Fibroblast of gingiva (primary cell): ENCODE measurements at regions not wholly inside any gene's neighbourhood (a gene's known extent, or its start where the extent isn't known, plus 50 kb on each side); places are given as distances from the start of the nearest gene placed in this dataset.

ENCODE experiments used
- DNase-seq: peaks from one replicate; pipeline ENCODE4 v3.0.0-alpha.2; 2011; ENCODE audit warnings: low read depth

DNA sequence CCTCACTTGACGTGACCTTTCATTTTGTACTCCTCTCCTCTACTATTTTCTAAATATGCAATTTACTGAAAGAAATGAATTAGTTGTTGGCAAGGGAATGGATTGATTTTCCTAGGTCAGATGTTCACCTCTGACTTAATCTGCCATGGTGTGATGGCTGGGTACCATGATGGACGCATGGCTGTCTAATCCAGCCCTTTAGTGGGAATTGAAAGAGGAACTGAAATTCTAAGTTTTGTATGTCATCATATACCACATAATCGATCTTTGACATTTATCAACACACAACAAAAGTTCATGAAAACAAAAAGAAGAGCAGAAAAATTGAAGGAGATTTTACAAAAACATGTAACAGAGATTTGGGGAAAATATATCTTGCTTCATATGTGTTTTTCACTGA, 331.3 kb upstream of the SNX7 start:
- no peak for DNase-seq

DNA sequence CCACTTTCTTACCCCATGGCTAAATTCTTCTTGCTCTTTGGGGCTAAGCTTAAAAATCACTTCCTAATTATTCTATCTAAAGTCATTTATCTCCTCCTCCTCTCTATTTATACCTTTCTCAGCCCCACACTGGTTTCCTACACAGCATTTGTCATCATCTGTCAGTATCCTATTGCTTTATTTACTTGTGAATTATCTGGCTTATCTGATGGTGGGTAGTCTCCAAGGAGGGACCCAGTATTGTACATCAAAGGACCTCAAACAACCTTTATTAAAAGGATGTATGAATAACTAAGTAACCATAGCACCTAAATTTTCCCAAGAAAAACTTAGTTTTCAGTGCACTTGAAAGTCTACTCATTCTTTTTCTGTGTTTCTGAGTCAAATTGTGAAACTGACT, 332.7 kb upstream of the SNX7 start:
- no peak for DNase-seq

DNA sequence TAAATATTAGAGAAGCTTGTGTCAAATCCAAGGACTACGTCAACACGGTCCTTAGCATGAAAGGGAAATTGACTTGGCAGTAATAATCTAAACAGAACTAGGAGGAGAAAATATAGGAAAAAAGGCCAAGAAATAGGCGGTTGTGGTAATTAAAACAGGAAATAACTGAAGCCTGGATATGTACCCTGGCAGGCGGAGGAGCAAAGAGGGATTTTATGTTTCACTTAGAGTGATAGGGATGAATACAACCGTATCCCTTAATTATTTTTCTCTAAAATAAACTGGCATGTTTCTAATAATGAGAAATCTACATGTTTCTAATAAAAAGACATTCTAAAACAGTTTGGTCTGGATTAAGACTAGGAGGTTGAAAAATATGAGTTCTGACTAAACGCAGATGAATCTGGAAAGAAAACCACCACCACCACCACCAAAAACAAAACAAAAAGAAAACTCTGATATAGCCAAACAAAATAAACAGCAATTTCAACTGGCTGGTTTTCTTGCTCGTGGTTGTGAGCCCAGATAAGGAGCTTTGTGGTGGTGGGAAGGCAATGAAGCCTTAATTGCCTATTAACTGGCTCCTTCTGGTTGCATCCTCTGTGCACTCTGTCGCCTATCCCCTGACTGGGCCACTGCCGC, 334.2 kb upstream of the SNX7 start:
- DNase-seq, result peak; percentile 71

DNA sequence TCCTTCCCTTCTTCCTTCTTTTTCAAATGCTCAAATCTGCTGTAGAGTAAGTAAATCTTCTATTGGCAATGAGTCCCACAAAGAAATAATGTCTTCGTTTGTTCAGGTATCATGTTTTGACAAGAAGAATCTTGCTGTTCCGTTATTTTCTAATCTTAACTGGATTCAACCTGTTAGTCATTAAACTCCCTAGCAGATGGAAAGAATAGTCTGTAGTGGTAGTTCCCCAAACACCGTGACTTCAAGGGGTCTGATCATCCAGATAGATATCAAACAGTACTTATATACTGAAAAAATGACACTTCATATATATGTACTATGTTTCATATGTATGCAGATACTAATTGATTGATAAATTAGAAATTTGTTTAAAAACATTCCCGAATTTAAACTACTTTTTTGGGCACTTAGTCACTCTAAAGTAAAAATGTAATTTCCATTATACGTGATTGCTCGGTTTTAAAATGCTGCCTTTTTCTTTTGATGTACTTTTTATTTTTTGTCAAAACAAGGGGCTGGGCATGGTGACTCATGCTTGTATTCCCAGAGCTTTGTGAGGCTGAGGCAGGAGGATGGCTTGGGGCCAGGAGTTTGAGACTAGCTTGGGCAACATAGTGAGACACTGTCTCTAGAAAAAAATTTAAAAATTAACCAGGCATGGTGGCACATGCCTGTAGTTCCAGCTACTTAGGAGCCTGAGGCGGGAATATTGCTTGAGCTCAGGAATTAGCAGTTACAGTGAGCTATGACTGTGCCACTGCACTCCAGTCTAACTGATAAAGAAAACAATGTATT, 335.7 kb upstream of the SNX7 start:
- DNase-seq, result peak; percentile 86

DNA sequence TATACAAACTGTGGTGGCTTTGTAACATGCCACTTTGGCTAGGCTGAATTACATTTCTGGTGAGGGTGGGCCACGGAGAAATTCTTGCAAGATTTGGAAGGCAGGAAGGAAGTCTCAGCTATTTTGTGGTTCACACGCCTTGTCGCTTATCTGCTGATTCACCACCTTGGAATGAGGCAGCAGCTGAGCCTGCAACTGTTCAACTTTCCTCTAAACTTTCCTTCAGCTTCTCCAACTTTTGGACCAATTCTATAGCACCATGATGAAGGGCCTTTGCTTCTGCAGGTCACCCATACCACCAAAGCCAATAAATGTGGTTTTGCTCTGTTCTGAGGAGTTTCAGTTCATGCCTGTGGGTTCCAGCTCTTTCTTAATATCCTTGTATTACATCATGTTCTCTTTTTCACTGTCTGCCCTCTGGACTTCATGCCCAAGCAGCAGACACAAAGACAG, 337.6 kb upstream of the SNX7 start:
- peak; percentile 79 for DNase-seq

DNA sequence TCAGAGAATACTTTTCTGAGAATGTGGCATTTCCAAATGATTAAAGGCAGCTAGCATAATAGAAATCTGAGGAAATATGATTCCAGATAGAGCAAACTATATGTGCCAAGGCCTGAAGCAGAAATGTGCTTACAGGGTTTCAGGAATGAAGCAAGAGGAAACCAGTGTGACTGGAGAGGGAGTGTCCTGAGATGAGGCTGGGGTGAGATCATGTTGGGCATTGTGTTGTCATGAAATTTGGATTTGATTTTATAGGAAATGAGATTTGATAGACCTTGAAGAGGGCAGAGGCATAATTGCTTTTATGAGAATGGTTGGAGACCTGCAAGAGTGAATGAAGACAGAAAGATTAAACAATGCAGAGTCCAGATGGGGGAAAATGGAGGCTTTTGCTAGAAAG, 338.1 kb upstream of the SNX7 start:
- DNase-seq, result peak; percentile 94

DNA sequence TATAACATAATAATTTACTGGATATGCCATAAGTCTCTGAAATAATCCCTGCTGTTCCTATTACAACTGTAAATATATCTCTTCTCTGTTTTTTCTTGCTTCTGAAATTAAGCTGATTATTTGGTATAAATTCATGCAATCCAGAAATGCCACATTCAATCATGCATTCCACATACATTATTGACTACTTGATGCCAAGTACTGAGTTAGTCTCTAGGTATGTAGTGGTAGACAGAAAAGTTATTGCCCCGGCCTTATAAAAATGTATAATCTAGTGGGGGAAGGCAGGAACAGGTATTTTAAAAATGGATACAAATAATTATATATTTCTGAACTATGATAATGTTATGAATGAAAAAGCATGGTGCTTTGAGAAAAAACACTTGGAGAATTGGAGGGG, 338.6 kb upstream of the SNX7 start:
- DNase-seq, result peak; percentile 23

- DNase-seq, result no peak
Observed at GRCh38 chr1:98322086-98322485, 339.4 kb upstream of the SNX7 start.

GRCh38 chr1:98321191-98321590, 340.3 kb upstream of the SNX7 start:
- no peak for DNase-seq

DNA sequence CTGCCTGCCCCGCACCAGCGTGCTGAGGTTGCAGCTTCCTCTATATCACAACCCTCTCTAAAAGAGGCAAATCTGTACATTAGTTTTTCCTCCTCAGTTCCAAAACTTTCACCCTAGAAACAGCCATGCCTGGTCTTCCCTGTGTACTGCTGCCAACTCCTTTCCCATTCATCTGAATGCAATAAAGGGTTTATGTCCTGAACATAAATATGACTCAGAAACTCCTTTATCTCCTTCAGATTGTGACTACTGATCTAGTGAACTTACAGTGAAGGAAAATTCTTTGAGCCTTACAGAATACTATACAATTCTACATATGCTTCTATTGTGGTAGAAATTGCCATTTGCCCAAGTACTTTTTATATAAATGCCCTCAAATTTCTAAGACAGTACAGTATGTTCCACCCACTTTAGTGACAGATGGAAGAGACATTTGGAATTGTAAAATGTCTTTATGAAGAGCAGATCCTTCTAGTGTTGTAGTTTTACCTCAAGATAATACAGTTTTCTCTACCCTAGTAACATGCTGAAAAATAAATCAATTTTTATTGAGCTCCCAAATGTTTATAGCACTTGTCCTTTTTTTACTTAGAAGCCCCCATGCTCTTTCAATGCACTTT, 345.1 kb upstream of the SNX7 start:
- DNase-seq, result no peak

GRCh38 chr1:98315309-98315708, 346.2 kb upstream of the SNX7 start:
- peak; percentile 84 for DNase-seq

GRCh38 chr1:98314601-98315000, 346.9 kb upstream of the SNX7 start:
- no peak for DNase-seq

GRCh38 chr1:98306517-98307089, 354.9 kb upstream of the SNX7 start:
- no peak for DNase-seq

- DNase-seq, result no peak
Observed at GRCh38 chr1:98305362-98305761, 356.2 kb upstream of the SNX7 start.

GRCh38 chr1:98304888-98305287, 356.6 kb upstream of the SNX7 start:
- no peak for DNase-seq

- DNase-seq, result no peak
Observed at GRCh38 chr1:98299861-98300260, 361.7 kb upstream of the SNX7 start.

DNA sequence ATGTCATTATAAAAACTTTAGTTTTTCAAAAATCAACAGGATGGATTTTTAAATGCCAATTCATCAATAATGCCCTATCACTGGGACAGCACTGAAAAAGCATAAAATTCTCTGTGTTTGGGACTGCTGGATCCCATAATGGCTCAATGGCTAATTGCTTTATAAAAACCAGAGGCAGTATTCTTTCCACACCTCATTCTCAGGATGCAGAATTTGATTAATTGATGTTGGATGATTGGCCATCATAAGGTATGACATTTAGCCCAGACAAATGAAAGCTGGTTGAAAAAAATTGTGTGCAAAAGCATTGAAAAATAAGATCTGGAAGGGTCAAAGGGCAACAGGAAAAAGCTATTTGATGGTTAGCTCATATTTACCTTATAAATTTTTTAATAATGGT, 362.2 kb upstream of the SNX7 start:
- no peak for DNase-seq

DNA sequence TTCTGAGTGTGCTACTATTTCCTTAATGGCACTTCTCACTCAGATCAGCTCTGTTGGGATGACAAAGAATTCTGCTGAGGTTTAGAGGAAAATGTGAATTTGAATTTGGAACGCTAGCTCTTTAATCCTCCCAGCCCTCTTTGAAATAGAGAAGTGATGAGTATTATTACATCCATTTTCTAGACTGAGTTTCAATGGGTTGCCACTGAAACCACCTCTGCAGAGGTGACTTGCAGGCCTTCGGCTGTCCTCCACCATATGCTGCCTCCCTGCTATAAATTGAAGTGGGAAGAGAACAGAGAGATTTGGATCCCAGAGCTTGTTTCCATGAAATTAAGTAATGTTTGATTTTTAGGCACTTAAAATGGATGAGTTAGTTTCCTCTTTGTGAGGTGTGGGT, 363.2 kb upstream of the SNX7 start:
- DNase-seq, result no peak

- DNase-seq, result no peak
Observed at GRCh38 chr1:98296681-98297080, 364.8 kb upstream of the SNX7 start.

- DNase-seq, result no peak
Observed at GRCh38 chr1:98294127-98294526, 367.4 kb upstream of the SNX7 start.

DNA sequence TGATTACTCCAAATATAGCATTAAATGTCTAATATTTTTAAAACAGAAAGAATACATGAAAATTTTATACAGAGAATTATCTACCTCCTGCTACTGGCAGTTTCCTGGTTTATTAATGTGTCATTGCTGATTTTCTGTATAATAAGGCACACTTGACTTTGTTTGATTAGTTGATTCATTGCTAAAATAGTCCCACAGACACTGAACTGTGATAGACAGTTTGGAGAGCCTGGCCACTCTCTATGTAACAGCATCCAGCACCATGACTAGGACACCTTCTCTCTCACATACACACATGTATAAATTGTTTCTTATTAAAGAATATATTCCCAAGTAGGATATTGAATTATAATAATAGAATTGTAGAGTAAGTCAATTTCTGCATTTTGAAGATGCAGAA, 368.5 kb upstream of the SNX7 start:
- DNase-seq, result no peak

GRCh38 chr1:98289311-98289710, 368.5 kb upstream of the DPYD start:
- peak; percentile 67 for DNase-seq

DNA sequence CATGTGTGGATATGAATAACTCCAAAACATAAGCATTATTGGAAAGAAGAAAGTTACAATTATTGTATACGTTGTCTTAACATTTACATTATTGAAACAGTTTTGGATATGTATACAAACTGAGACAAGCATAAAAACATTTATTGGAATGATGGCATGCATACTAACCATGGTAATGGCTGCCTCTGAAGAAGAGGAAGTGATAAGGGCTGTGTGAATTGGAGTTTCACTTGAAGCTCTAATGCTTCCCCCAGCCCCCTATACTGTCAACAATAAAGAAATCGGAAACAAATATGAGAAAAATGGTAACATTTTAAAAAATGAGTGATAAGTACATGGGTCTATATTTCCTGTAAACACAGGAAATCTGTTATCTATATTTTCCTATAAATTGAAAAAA, 367.7 kb upstream of the DPYD start:
- DNase-seq, result no peak
